Stomach (tissue), 4 donors: ENCODE measurements at regions not wholly inside any gene's neighbourhood (a gene's known extent, or its start where the extent isn't known, plus 50 kb on each side); places are given as distances from the start of the nearest gene placed in this dataset.

ENCODE experiments used
- EP300 ChIP-seq: sonication (generic); formaldehyde crosslinking; IDR thresholded peaks from one replicate; pipeline ENCODE4 v1.6.1; 2017; ENCODE audit warnings: antibody characterized with exemption
- TF ChIP-seq, protein P1 (sequence below), 7 experiments: fragments of 450-650 bp in 4 of 7; fragments of 200-600 bp in 3 of 7; sonication (generic) in 3 of 7; IDR thresholded peaks; one replicate each; pipeline ENCODE4 v1.5.1; 2016 to 2019; ENCODE audit warnings: antibody characterized with exemption in 7 of 7, control low read depth in 2 of 7, mild to moderate bottlenecking in 1 of 7

DNA sequence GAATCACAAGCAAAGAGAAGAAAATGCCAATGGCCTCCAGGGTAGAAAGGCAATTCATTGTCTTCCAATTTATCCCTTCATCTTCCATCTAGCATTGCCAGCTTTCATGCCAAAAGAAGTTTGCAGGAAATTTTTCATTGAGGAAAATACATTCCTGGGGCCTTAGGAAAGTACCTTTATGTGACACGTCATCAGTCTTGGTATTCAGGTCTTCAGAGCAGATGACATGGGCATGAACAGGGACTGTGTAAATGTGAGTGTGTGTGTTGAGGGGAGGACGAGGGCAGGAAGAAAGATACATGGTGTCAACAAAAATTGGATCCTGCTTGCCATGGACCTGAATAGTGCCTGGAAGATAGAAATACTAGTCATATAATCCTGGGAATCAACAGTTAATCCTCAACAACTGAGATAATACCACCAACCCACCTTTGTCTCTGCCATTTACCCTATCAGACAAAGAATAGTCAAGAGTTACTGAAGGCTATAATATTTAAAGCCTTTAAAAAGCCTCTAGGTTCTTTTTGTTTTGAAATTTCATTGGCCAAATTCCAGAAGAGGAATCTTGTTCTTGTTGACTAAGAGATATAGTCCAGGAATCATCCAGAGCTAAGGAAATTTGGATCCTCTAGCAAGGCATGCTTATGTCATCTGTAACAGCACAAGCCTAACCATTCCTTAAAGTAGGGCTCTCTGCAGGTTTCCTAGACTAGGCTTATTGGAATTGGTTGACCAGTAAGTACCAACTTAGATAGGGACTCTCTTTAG is 405.8 kb upstream of the SASH1 start:
- TF ChIP-seq EP300 = no peak
- TF ChIP-seq, protein P1, sequence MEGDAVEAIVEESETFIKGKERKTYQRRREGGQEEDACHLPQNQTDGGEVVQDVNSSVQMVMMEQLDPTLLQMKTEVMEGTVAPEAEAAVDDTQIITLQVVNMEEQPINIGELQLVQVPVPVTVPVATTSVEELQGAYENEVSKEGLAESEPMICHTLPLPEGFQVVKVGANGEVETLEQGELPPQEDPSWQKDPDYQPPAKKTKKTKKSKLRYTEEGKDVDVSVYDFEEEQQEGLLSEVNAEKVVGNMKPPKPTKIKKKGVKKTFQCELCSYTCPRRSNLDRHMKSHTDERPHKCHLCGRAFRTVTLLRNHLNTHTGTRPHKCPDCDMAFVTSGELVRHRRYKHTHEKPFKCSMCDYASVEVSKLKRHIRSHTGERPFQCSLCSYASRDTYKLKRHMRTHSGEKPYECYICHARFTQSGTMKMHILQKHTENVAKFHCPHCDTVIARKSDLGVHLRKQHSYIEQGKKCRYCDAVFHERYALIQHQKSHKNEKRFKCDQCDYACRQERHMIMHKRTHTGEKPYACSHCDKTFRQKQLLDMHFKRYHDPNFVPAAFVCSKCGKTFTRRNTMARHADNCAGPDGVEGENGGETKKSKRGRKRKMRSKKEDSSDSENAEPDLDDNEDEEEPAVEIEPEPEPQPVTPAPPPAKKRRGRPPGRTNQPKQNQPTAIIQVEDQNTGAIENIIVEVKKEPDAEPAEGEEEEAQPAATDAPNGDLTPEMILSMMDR (IDR thresholded peaks at IDR 0.05) = no peak
